IMR-90 (cell line): ENCODE measurements at regions not wholly inside any gene's neighbourhood (a gene's known extent, or its start where the extent isn't known, plus 50 kb on each side); places are given as distances from the start of the nearest gene placed in this dataset.

Experiments
- ATAC-seq: fragments of 200-7000 bp; cut with Tn5 transposase; 2 replicates; pipeline ENCODE4 v1.9.1; 2020; ENCODE audit warnings: low read depth, mild to moderate bottlenecking, moderate library complexity
- BruUV-seq: library from RNA; stranded (reverse); fragments of 400-500 nt; replicated peaks from 2 replicates; lab custom pipeline; 2021; lab: Mats Ljungman, UMichigan
- CTCF ChIA-PET: fragments of 300-600 bp; formaldehyde crosslinking; extraction: SDS; loops from one replicate; lab custom pipeline; 2021; ENCODE audit warnings: antibody characterized with exemption; lab: Yijun Ruan, JAX
- POLR2A ChIA-PET: fragments of 300-600 bp; sonication (Branson Sonifier 250); formaldehyde crosslinking; loops from one replicate; lab custom pipeline; 2022; ENCODE audit warnings: antibody characterized with exemption; ENCODE audit not compliant: unreplicated experiment; lab: Charles Lee
- DNase-seq: peaks from one replicate; pipeline ENCODE4 v3.0.0; 2013
- H2AFZ ChIP-seq: replicated peaks from 2 replicates; pipeline ENCODE3; 2013; ENCODE audit warnings: low read length, mild to moderate bottlenecking; ENCODE audit not compliant: poor library complexity
- H2AK5ac ChIP-seq: 2 replicates; pipeline ENCODE4 v1.6.1; 2013; ENCODE audit warnings: low read depth, low read length, inconsistent platforms
- H2AK9ac ChIP-seq: replicated peaks from 2 replicates; pipeline ENCODE3; 2013; ENCODE audit warnings: mild to moderate bottlenecking, low read depth, low read length, moderate library complexity; ENCODE audit not compliant: poor library complexity
- H2BK120ac ChIP-seq: 2 replicates; pipeline ENCODE4 v1.6.1; 2013; ENCODE audit warnings: low read depth, low read length, inconsistent platforms
- H2BK15ac ChIP-seq: 3 replicates; pipeline ENCODE4 v1.6.1; 2013; ENCODE audit warnings: low read depth, low read length, inconsistent platforms
- H2BK20ac ChIP-seq: 2 replicates; pipeline ENCODE4 v1.6.1; 2013; ENCODE audit warnings: low read depth, mild to moderate bottlenecking, inconsistent platforms, low read length, moderate library complexity
- H2BK5ac ChIP-seq: 2 replicates; pipeline ENCODE4 v1.6.1; 2013; ENCODE audit warnings: mild to moderate bottlenecking, low read depth, low read length, inconsistent platforms; ENCODE audit not compliant: poor library complexity, severe bottlenecking
- H3K14ac ChIP-seq: replicated peaks from 2 replicates; pipeline ENCODE4 v1.6.1; 2013; ENCODE audit warnings: low read depth, low read length, inconsistent platforms
- H3K18ac ChIP-seq: 2 replicates; pipeline ENCODE4 v1.6.1; 2013; ENCODE audit warnings: low read depth, low read length, control low read depth
- H3K23ac ChIP-seq: 2 replicates; pipeline ENCODE4 v1.6.1; 2013; ENCODE audit warnings: low read depth, low read length, inconsistent platforms
- H3K27ac ChIP-seq: 2 replicates; pipeline ENCODE4 v1.5.1; 2013; ENCODE audit warnings: mild to moderate bottlenecking, control low read depth, low read length; ENCODE audit not compliant: insufficient read depth
- H3K27me3 ChIP-seq: 2 replicates; pipeline ENCODE4 v1.6.1; 2013; ENCODE audit warnings: low read length; ENCODE audit not compliant: control insufficient read depth, insufficient read depth
- H3K36me3 ChIP-seq: 2 replicates; pipeline ENCODE4 v1.6.1; 2013; ENCODE audit warnings: low read length, mixed read lengths; ENCODE audit not compliant: control insufficient read depth, insufficient read depth
- H3K4ac ChIP-seq: 2 replicates; pipeline ENCODE4 v1.6.1; 2013; ENCODE audit warnings: low read depth, low read length, inconsistent platforms
- H3K4me1 ChIP-seq: 2 replicates; pipeline ENCODE4 v1.6.1; 2013; ENCODE audit warnings: low read length, mixed read lengths; ENCODE audit not compliant: control insufficient read depth, insufficient read depth
- H3K4me2 ChIP-seq: 2 replicates; pipeline ENCODE4 v1.6.1; 2013; ENCODE audit warnings: low read depth, mild to moderate bottlenecking, control low read depth, low read length, moderate library complexity
- H3K4me3 ChIP-seq: 2 replicates; pipeline ENCODE4 v1.5.1; 2013; ENCODE audit warnings: low read depth, mild to moderate bottlenecking, control low read depth, low read length, moderate library complexity; ENCODE audit not compliant: insufficient read depth
- H3K56ac ChIP-seq: 2 replicates; pipeline ENCODE4 v1.6.1; 2013; ENCODE audit warnings: low read length, inconsistent platforms; ENCODE audit not compliant: insufficient read depth; ENCODE audit errors: extremely low read depth
- H3K79me1 ChIP-seq, 2 experiments: 2 replicates each; pipeline ENCODE4 v1.6.1; 2013; ENCODE audit warnings: low read length in 2 of 2, inconsistent platforms in 1 of 2, low read depth in 1 of 2
- H3K9ac ChIP-seq: 2 replicates; pipeline ENCODE4 v1.6.1; 2013; ENCODE audit warnings: low read depth, low read length, control low read depth
- H3K9me1 ChIP-seq: 2 replicates; pipeline ENCODE4 v1.6.1; 2013; ENCODE audit warnings: low read length, inconsistent platforms; ENCODE audit not compliant: insufficient read depth
- H3K9me3 ChIP-seq: 2 replicates; pipeline ENCODE4 v1.6.1; 2013; ENCODE audit warnings: low read length; ENCODE audit not compliant: control insufficient read depth, insufficient read depth
- H4K20me1 ChIP-seq: 2 replicates; pipeline ENCODE4 v1.6.1; 2013; ENCODE audit warnings: low read length, inconsistent platforms; ENCODE audit not compliant: insufficient read depth
- H4K5ac ChIP-seq: 2 replicates; pipeline ENCODE4 v1.6.1; 2013; ENCODE audit warnings: mild to moderate bottlenecking, low read depth, low read length, control low read depth
- H4K8ac ChIP-seq, 2 experiments: 2 replicates each; pipeline ENCODE4 v1.6.1; 2013; ENCODE audit warnings: low read depth in 2 of 2, low read length in 2 of 2, control low read depth in 1 of 2, inconsistent platforms in 1 of 2
- H4K91ac ChIP-seq: 2 replicates; pipeline ENCODE4 v1.6.1; 2013; ENCODE audit warnings: low read depth, low read length, inconsistent platforms; ENCODE audit not compliant: insufficient read depth
- BHLHE40 ChIP-seq: fragments of 150-350 bp; IDR thresholded peaks from 2 replicates; pipeline ENCODE4 v1.6.1; 2016; ENCODE audit warnings: mild to moderate bottlenecking, low read depth, low read length
- CEBPB ChIP-seq: IDR thresholded peaks from 2 replicates; pipeline ENCODE4 v1.6.1; 2012; ENCODE audit warnings: low read depth, low read length, improper control_type of control experiment
- CTCF ChIP-seq: conservative IDR thresholded peaks from 2 replicates; pipeline ENCODE4 v1.5.1; 2012; ENCODE audit warnings: mild to moderate bottlenecking, low read depth, low read length, improper control_type of control experiment
- FOS ChIP-seq: fragments of 150-350 bp; IDR thresholded peaks from 2 replicates; pipeline ENCODE4 v1.6.1; 2016; ENCODE audit warnings: low read depth, low read length
- MAFK ChIP-seq: IDR thresholded peaks from 2 replicates; pipeline ENCODE4 v1.6.1; 2012; ENCODE audit warnings: low read depth, low read length, improper control_type of control experiment
- MAZ ChIP-seq: IDR thresholded peaks from 2 replicates; pipeline ENCODE4 v1.6.1; 2012; ENCODE audit warnings: low read depth, mild to moderate bottlenecking, low read length, improper control_type of control experiment, moderate library complexity, borderline replicate concordance
- MXI1 ChIP-seq: IDR thresholded peaks from 2 replicates; pipeline ENCODE4 v1.6.1; 2012; ENCODE audit warnings: low read depth, mild to moderate bottlenecking, low read length, moderate library complexity, borderline replicate concordance
- NFE2L2 ChIP-seq: fragments of 150-350 bp; IDR thresholded peaks from 2 replicates; pipeline ENCODE4 v1.6.1; 2016; ENCODE audit warnings: low read depth, mild to moderate bottlenecking, low read length
- RAD21 ChIP-seq: IDR thresholded peaks from 2 replicates; pipeline ENCODE4 v1.6.1; 2012; ENCODE audit warnings: low read length, improper control_type of control experiment
- RCOR1 ChIP-seq: IDR thresholded peaks from 2 replicates; pipeline ENCODE4 v1.6.1; 2012; ENCODE audit warnings: mild to moderate bottlenecking, low read length, improper control_type of control experiment; ENCODE audit not compliant: insufficient replicate concordance
- SMC3 ChIP-seq: fragments of 150-350 bp; IDR thresholded peaks from 2 replicates; pipeline ENCODE4 v1.6.1; 2016; ENCODE audit warnings: low read depth, mild to moderate bottlenecking, antibody characterized with exemption, low read length, moderate library complexity
- WGBS, 2 experiments: methylation state at CpG; one replicate each; pipeline versions ENCODE4 v1.1.5 to v1.1.7; 2013; ENCODE audit warnings: missing lambda C conversion rate in 2 of 2; ENCODE audit not compliant: insufficient read length in 1 of 2; ENCODE audit errors: extremely low coverage in 2 of 2; 5-methylcytosine and 5-hydroxymethylcytosine counted together
- dilution Hi-C: fragments of 300-500 bp; cut with HindIII; formaldehyde crosslinking; loops from one replicate; pipeline ENCODE4 v1.14.3; 2018; ENCODE audit warnings: low sequenced_read_pairs; ENCODE audit not compliant: unreplicated experiment
- in situ Hi-C: fragments of 300-500 bp; cut with MboI; formaldehyde crosslinking; loops from 3 replicates; pipeline ENCODE4 v1.14.3; 2019; ENCODE audit warnings: low sequenced_read_pairs, inconsistent platforms, mixed read lengths
- intact Hi-C: fragments of 100-400 bp; cut with micrococcal nuclease; formaldehyde crosslinking; loops from 2 replicates; pipeline ENCODE4 v1.10.0; 2022
- TF ChIP-seq, protein P1 (sequence below): fragments of 150-350 bp; IDR thresholded peaks from 2 replicates; pipeline ENCODE4 v1.6.1; 2016; ENCODE audit warnings: low read depth, mild to moderate bottlenecking, low read length, moderate library complexity, borderline replicate concordance
- TF ChIP-seq, protein P2 (sequence below): fragments of 150-350 bp; IDR thresholded peaks from 2 replicates; pipeline ENCODE4 v1.6.1; 2017; ENCODE audit warnings: mild to moderate bottlenecking, antibody characterized with exemption, low read length, low read depth

DNA sequence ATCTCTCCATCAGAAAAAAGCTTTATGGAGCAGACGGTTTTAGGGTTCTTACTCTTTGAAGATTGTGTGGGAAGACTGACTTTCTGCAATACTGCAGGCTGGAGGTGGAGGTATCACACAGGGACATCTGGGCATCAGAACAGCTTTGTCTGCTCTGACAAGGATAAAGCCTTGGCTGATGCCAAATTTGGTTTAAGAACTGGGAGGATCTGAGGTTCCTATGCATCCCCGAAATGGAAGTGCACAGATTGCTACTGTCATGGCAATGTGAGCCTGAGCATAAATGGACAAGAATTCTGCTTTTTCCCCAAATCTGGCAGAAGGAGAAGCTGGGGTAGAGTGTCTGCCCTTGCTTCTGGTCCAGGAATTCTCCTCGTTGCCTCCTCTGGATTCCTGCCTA lies 424.3 kb downstream of the SLC4A3 start:
- H4K20me1 ChIP-seq, result no peaks in the 10 kb centered on the region
- no TSS peak for BruUV-seq
- H2AK9ac ChIP-seq, result no peak overlapping the region
- H4K91ac ChIP-seq, result no peak overlapping the region
- H2BK5ac ChIP-seq, result no peak overlapping the region
- WGBS, 2 experiments, result no CpG with 5 or more reads among the region's 3 CpGs
- no peak overlapping the region for H4K8ac ChIP-seq
- in situ Hi-C loops (no loop called here), dilution Hi-C loops (no loop called here), intact Hi-C loops (no loop called here)
- ChIA-PET CTCF (no interaction called here), POLR2A (interaction anchor here (0.5 kb wide), 1 partner anchor 201 kb away, joined by 28 read pairs; no protein-coding TSS in a partner anchor)
- H3K56ac ChIP-seq, result no peak overlapping the region
- H3K4me3 ChIP-seq, result no peak overlapping the region
- H3K9me3 ChIP-seq, result no peaks in the 10 kb centered on the region
- H3K36me3 ChIP-seq, result no peaks in the 10 kb centered on the region
- no peak for TF ChIP-seq CEBPB
- TF ChIP-seq MAFK, result no peak
- no peak for TF ChIP-seq RAD21
- TF ChIP-seq FOS, result no peak
- TF ChIP-seq BHLHE40, result no peak
- no peak for TF ChIP-seq RCOR1
- no peak for TF ChIP-seq CTCF
- TF ChIP-seq, protein P1, sequence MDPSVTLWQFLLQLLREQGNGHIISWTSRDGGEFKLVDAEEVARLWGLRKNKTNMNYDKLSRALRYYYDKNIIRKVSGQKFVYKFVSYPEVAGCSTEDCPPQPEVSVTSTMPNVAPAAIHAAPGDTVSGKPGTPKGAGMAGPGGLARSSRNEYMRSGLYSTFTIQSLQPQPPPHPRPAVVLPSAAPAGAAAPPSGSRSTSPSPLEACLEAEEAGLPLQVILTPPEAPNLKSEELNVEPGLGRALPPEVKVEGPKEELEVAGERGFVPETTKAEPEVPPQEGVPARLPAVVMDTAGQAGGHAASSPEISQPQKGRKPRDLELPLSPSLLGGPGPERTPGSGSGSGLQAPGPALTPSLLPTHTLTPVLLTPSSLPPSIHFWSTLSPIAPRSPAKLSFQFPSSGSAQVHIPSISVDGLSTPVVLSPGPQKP, result no peak
- TF ChIP-seq NFE2L2, result no peak
- TF ChIP-seq MXI1, result no peak
- TF ChIP-seq SMC3, result no peak
- TF ChIP-seq, protein P2, sequence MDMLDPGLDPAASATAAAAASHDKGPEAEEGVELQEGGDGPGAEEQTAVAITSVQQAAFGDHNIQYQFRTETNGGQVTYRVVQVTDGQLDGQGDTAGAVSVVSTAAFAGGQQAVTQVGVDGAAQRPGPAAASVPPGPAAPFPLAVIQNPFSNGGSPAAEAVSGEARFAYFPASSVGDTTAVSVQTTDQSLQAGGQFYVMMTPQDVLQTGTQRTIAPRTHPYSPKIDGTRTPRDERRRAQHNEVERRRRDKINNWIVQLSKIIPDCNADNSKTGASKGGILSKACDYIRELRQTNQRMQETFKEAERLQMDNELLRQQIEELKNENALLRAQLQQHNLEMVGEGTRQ, result no peak
- no peak for TF ChIP-seq MAZ
- H3K4me1 ChIP-seq, result no peaks in the 10 kb centered on the region
- no peak overlapping the region for H4K5ac ChIP-seq
- no peaks in the 10 kb centered on the region for H3K9me1 ChIP-seq
- DNase-seq (no peak), ATAC-seq (no peak)
- H3K79me1 ChIP-seq, result no peaks in the 10 kb centered on the region
- H3K27me3 ChIP-seq, result no peaks in the 10 kb centered on the region
- H2AK5ac ChIP-seq, result no peak overlapping the region
- no peak overlapping the region for H3K4me2 ChIP-seq
- no peak overlapping the region for H2BK120ac ChIP-seq
- no peak overlapping the region for H3K27ac ChIP-seq
- no peak overlapping the region for H3K14ac ChIP-seq
- no peak overlapping the region for H3K4ac ChIP-seq
- H3K23ac ChIP-seq, result no peak overlapping the region
- H2BK15ac ChIP-seq, result no peak overlapping the region
- no peak overlapping the region for H3K18ac ChIP-seq
- no peak overlapping the region for H2AFZ ChIP-seq
- no peak overlapping the region for H3K9ac ChIP-seq
- no peak overlapping the region for H2BK20ac ChIP-seq
